HG03575 (cell line): ENCODE measurements at regions not wholly inside any gene's neighbourhood (a gene's known extent, or its start where the extent isn't known, plus 50 kb on each side); places are given as distances from the start of the nearest gene placed in this dataset.

Source experiments
- ATAC-seq: cut with Tn5 transposase; IDR thresholded peaks from one replicate; pipeline ENCODE4 v1.9.1; 2021; ENCODE audit not compliant: unreplicated experiment, insufficient number of reproducible peaks, low FRiP score; ENCODE audit errors: extremely low read depth

GRCh38 chr4:28890949-28891775 lies 1829.0 kb upstream of the PCDH7 start:
- ATAC-seq, result no peak

- no peak for ATAC-seq
Measured at GRCh38 chr4:28913466-28913865, 1806.7 kb upstream of the PCDH7 start.

- ATAC-seq, result no peak
Measured at GRCh38 chr4:28916585-28916984, 1803.6 kb upstream of the PCDH7 start.

GRCh38 chr4:28918871-28919270 lies 1801.3 kb upstream of the PCDH7 start:
- no peak for ATAC-seq

- no peak for ATAC-seq
Measured at GRCh38 chr4:28921886-28922285, 1798.3 kb upstream of the PCDH7 start.

- no peak for ATAC-seq
Measured at GRCh38 chr4:28926156-28926555, 1794.0 kb upstream of the PCDH7 start.

GRCh38 chr4:28942631-28943030 lies 1777.5 kb upstream of the PCDH7 start:
- no peak for ATAC-seq

GRCh38 chr4:28947374-28947773 lies 1772.8 kb upstream of the PCDH7 start:
- ATAC-seq, result no peak

- ATAC-seq, result no peak
Measured at GRCh38 chr4:28948501-28948900, 1771.7 kb upstream of the PCDH7 start.

GRCh38 chr4:28966982-28967381 lies 1753.2 kb upstream of the PCDH7 start:
- ATAC-seq, result no peak

GRCh38 chr4:28973587-28974350 lies 1746.4 kb upstream of the PCDH7 start:
- no peak for ATAC-seq

- no peak for ATAC-seq
Measured at GRCh38 chr4:28976369-28976768, 1743.8 kb upstream of the PCDH7 start.

- no peak for ATAC-seq
Measured at GRCh38 chr4:29002151-29002550, 1718.0 kb upstream of the PCDH7 start.

GRCh38 chr4:29005838-29006237 lies 1714.3 kb upstream of the PCDH7 start:
- ATAC-seq, result no peak

GRCh38 chr4:29009908-29010307 lies 1710.3 kb upstream of the PCDH7 start:
- ATAC-seq, result no peak

GRCh38 chr4:29013341-29013740 lies 1706.8 kb upstream of the PCDH7 start:
- no peak for ATAC-seq

- ATAC-seq, result no peak
Measured at GRCh38 chr4:29014555-29014954, 1705.6 kb upstream of the PCDH7 start.

- ATAC-seq, result no peak
Measured at GRCh38 chr4:29033703-29034102, 1686.5 kb upstream of the PCDH7 start.

- no peak for ATAC-seq
Measured at GRCh38 chr4:29037501-29037900, 1682.7 kb upstream of the PCDH7 start.

- no peak for ATAC-seq
Measured at GRCh38 chr4:29043411-29043810, 1676.8 kb upstream of the PCDH7 start.
